Ovary (tissue), 7 donors: ENCODE measurements at regions not wholly inside any gene's neighbourhood (a gene's known extent, or its start where the extent isn't known, plus 50 kb on each side); places are given as distances from the start of the nearest gene placed in this dataset.

Source experiments
- DNase-seq, 5 donors: peaks; one replicate each; pipeline ENCODE4 v3.0.0-alpha.2; 2019 to 2020
- H3K27ac ChIP-seq, 2 donors: fragments of 200-600 bp; one replicate each; pipeline versions ENCODE4 v1.5.1 to v1.8.0; 2019 to 2022
- H3K27me3 ChIP-seq: fragments of 200-600 bp; one replicate; pipeline ENCODE4 v1.8.0; 2022
- H3K36me3 ChIP-seq: fragments of 200-600 bp; sonication (generic); one replicate; pipeline ENCODE4 v1.5.1; 2019
- H3K4me1 ChIP-seq: one replicate; pipeline ENCODE4 v1.8.1; 2013; ENCODE audit warnings: mild to moderate bottlenecking, moderate library complexity; ENCODE audit not compliant: insufficient read depth
- H3K4me3 ChIP-seq: fragments of 200-600 bp; sonication (generic); one replicate; pipeline ENCODE4 v1.5.1; 2017
- H3K9me3 ChIP-seq, 2 donors: fragments of 200-600 bp in 1 of 2; sonication (generic) in 1 of 2; one replicate each; pipeline versions ENCODE4 v1.5.1 to v1.8.1; 2013 to 2019; ENCODE audit warnings: mild to moderate bottlenecking in 1 of 2, moderate library complexity in 1 of 2
- EP300 ChIP-seq: sonication (generic); formaldehyde crosslinking; IDR thresholded peaks from one replicate; pipeline ENCODE4 v1.6.1; 2017; ENCODE audit warnings: antibody characterized with exemption
- POLR2A ChIP-seq: fragments of 450-650 bp; IDR thresholded peaks from one replicate; pipeline ENCODE4 v1.6.1; 2017; ENCODE audit warnings: antibody characterized with exemption, mild to moderate bottlenecking, moderate library complexity
- WGBS, 3 donors: extraction: QIAGEN DNeasy Blood & Tissue Kit in 1 of 3; methylation state at CpG; one replicate each; pipeline versions ENCODE4 v1.1.5 to v1.1.7; 2013 to 2017; 5-methylcytosine and 5-hydroxymethylcytosine counted together
- intact Hi-C, 4 donors: fragments of 100-400 bp; cut with DNase I; formaldehyde crosslinking; loops; one replicate each; pipeline versions ENCODE4 v1.11.0 to v1.15.1; 2022 to 2023
- TF ChIP-seq, protein P1 (sequence below), 3 donors: fragments of 450-650 bp in 2 of 3; fragments of 200-600 bp in 1 of 3; IDR thresholded peaks; one replicate each; pipeline versions ENCODE4 v1.5.1 to v1.8.0; 2016 to 2022; ENCODE audit warnings: antibody characterized with exemption in 3 of 3, mild to moderate bottlenecking in 1 of 3
- donor health status: DM: no; HTN: no; CAD: no; lungs with moderate emphysema.
- donor health status: DM: no; HTN: no; CAD: no.
- donor health status: Bipolar disorder and iron deficiency.
- donor health status: DM: no; HTN: no; CAD: no.
- donor health status: DM: yes; HTN: yes; CAD: no.

DNA sequence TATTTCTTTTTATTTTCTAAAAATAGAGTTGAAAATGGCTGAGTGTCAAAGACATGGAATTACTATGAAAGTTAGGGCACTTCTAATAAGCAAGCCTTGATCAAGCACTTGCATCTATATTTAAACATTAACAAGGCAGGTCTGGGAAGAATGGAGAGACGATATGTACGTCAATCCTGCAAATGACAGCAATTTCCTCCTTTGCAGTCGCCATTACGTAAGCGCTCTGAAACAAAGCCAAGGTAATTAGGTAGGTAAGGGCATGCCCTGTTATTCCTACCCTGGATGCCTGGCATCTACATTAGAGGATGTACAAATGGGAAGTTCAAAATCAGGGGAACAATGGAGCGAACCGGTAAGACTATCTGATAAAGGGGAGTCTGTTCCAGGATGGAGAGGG lies 664.0 kb upstream of the ARGLU1 start:
- TF ChIP-seq EP300 (no peak), POLR2A (no peak)
- TF ChIP-seq, protein P1, sequence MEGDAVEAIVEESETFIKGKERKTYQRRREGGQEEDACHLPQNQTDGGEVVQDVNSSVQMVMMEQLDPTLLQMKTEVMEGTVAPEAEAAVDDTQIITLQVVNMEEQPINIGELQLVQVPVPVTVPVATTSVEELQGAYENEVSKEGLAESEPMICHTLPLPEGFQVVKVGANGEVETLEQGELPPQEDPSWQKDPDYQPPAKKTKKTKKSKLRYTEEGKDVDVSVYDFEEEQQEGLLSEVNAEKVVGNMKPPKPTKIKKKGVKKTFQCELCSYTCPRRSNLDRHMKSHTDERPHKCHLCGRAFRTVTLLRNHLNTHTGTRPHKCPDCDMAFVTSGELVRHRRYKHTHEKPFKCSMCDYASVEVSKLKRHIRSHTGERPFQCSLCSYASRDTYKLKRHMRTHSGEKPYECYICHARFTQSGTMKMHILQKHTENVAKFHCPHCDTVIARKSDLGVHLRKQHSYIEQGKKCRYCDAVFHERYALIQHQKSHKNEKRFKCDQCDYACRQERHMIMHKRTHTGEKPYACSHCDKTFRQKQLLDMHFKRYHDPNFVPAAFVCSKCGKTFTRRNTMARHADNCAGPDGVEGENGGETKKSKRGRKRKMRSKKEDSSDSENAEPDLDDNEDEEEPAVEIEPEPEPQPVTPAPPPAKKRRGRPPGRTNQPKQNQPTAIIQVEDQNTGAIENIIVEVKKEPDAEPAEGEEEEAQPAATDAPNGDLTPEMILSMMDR (IDR thresholded peaks at IDR 0.05), result no peak
- Histone ChIP-seq H3K27me3 (no peaks in the 10 kb centered on the region), H3K4me1 (no peaks in the 10 kb centered on the region), H3K36me3 (no peaks in the 10 kb centered on the region), H3K4me3 (no peak overlapping the region), H3K27ac (no peak overlapping the region), H3K9me3 (no peaks in the 10 kb centered on the region)
- WGBS, 3 donors, result 85 to 94% (median 90%) methylated on average over 7 of the region's 7 CpGs
- no peak for DNase-seq
- intact Hi-C loops, result no loop called here

DNA sequence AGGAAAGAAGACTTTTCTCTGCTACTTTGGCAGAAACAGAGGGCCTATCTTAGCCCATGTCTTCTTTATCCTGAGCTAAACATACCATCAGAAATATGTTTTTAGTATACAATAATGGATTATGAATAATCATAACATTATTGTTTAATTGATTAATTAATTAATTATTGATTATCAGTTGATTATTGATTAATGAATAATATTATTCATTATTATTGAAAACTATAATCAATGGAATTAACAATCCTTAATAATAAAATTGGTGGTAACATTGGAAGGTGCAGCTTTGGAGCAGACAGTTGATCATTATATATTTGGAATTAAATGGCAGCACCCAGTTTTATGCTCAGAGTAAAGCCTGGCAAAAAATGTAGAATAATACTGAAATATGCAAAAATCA lies 655.9 kb upstream of the ARGLU1 start:
- H3K27ac ChIP-seq, result no peak overlapping the region
- DNase-seq, result no peak
- TF ChIP-seq, protein P1 (IDR thresholded peaks at IDR 0.05), result no peak
- no peak for TF ChIP-seq EP300
- TF ChIP-seq POLR2A, result no peak

DNA sequence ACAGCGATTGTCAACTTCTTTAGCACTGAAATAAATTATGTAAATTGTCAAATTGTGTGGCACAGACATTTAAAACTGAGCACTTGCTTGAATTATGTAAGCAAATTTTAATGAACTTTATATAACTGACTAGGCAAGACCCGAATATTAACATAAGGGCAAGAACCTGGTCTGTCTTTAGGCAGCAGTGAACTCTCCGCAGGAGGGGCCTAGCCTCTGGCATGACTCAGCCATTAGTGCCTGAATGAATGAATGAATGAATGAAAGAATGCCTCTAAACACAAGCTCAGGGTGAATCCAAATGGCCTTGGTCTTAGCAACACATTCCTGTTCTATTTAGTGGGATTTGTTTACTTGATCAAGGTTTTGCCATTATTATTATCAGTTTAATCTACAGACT lies 654.7 kb upstream of the ARGLU1 start:
- intact Hi-C loops, result loop anchor here in 1 of 4 donors (5.0 kb wide), 1 partner anchor 930 kb away; no protein-coding TSS in a partner anchor
- Histone ChIP-seq H3K9me3 (no peaks in the 10 kb centered on the region), H3K27ac (no peak overlapping the region), H3K27me3 (no peaks in the 10 kb centered on the region), H3K36me3 (no peaks in the 10 kb centered on the region), H3K4me3 (no peak overlapping the region), H3K4me1 (no peaks in the 10 kb centered on the region)
- 89 to 92% (median 91%) methylated on average over 3 of the region's 3 CpGs for WGBS, 3 donors
- DNase-seq, result no peak
- TF ChIP-seq EP300, result no peak
- TF ChIP-seq POLR2A, result no peak

More for the DNA sequence above, 655.9 kb upstream of the ARGLU1 start:
- intact Hi-C loops, result loop anchor here in 1 of 4 donors (5.0 kb wide), 1 partner anchor 928 kb away; no protein-coding TSS in a partner anchor
- Histone ChIP-seq H3K9me3 (no peaks in the 10 kb centered on the region), H3K27me3 (no peaks in the 10 kb centered on the region), H3K4me1 (no peaks in the 10 kb centered on the region), H3K36me3 (no peaks in the 10 kb centered on the region), H3K4me3 (no peak overlapping the region)

DNA sequence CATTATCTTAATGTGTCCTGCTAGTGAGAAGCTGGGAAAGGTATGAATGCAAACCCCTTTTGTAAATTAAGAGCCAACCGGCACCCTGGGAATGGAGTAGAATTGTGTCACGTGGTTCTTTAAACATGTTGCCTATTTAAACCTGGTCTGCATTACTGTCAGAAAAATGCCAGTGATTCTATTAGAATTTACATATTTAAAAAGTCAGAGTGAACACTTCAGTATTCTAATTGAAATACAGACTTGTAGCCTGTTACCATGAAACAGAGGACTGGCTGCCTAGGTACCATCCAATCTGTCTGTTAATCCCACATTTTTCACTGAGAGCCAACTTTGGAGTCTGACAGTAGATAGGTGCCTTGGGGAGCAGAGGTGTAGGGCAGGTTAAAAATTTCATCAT lies 652.3 kb upstream of the ARGLU1 start:
- no peak overlapping the region for H3K27ac ChIP-seq
- WGBS, 3 donors, result 61 to 73% (median 70%) methylated on average over 2 of the region's 2 CpGs

DNA sequence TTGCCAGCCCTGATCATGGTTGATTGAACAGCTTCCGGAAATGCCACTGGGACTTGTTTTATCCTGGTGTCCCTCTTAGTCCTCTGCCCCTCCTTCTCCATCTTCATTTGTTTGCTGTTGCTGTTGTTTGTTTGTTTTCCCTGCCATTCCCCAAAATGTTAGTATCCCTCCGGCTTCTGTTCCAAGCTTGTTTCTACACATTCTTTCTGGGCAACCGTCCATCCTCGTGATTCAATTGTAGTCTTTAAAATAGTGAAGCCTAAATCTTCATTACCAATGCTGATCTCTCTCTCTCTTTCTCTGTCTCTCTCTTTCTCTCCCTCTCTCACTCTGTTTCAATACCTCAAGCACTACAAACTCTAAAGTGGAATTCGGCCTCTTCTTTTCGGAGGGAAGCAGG lies 649.3 kb upstream of the ARGLU1 start:
- no peaks in the 10 kb centered on the region for H3K36me3 ChIP-seq
- TF ChIP-seq, protein P1 (IDR thresholded peaks at IDR 0.05), result no peak
- no peak for TF ChIP-seq EP300
- no peak for TF ChIP-seq POLR2A
- H3K4me3 ChIP-seq, result no peak overlapping the region
- WGBS, 3 donors, result 77 to 87% (median 82%) methylated on average over 6 of the region's 6 CpGs
- intact Hi-C loops, result loop anchor here in 2 of 4 donors (10.0 kb wide), 2 partner anchors 428 to 938 kb away; no protein-coding TSS in a partner anchor
- no peaks in the 10 kb centered on the region for H3K9me3 ChIP-seq
- no peaks in the 10 kb centered on the region for H3K4me1 ChIP-seq
- H3K27me3 ChIP-seq, result no peaks in the 10 kb centered on the region
- H3K27ac ChIP-seq, result no peak overlapping the region
- no peak for DNase-seq

More for the DNA sequence above, 652.3 kb upstream of the ARGLU1 start:
- TF ChIP-seq EP300, result no peak
- TF ChIP-seq, protein P1 (IDR thresholded peaks at IDR 0.05), result no peak
- TF ChIP-seq POLR2A, result no peak
- no peaks in the 10 kb centered on the region for H3K27me3 ChIP-seq
- H3K36me3 ChIP-seq, result no peaks in the 10 kb centered on the region
- H3K4me3 ChIP-seq, result no peak overlapping the region
- no peaks in the 10 kb centered on the region for H3K4me1 ChIP-seq
- intact Hi-C loops, result loop anchor here in 1 of 4 donors (5.0 kb wide), 1 partner anchor 932 kb away; no protein-coding TSS in a partner anchor
- no peaks in the 10 kb centered on the region for H3K9me3 ChIP-seq
- no peak for DNase-seq
